ENCODE measurements at regions not wholly inside any gene's neighbourhood (a gene's known extent, or its start where the extent isn't known, plus 50 kb on each side); places are given as distances from the start of the nearest gene placed in this dataset.

GRCh38 chr11:69388210-69388609, 93.3 kb upstream of the LINC01488 start:
- no peaks in the 10 kb centered on the region for H3K27me3 ChIP-seq (ENCODE audit: control insufficient read depth, insufficient read depth, low read length, poor library complexity, severe bottlenecking)
- Mint-ChIP-seq H3K36me3 (ENCODE audit: low read depth) (peaks cover 3% of the 10 kb centered on the region), H3K4me3 (no peak overlapping the region), H3K27ac (no peak overlapping the region), H3K4me1 (no peaks in the 10 kb centered on the region), H3K27me3 (ENCODE audit: insufficient read depth) (no peaks in the 10 kb centered on the region), H3K9me3 (peaks cover 30% of the 10 kb centered on the region)
- H3K4me1 ChIP-seq (ENCODE audit: control insufficient read depth, insufficient read depth, low read length) = peaks cover 3% of the 10 kb centered on the region
- H3K27ac ChIP-seq (ENCODE audit: low read depth, low read length) = no peak overlapping the region
- H3K9me3 ChIP-seq (ENCODE audit: control insufficient read depth, low read length) = peaks cover 21% of the 10 kb centered on the region
- no peaks in the 10 kb centered on the region for H3K36me3 ChIP-seq (ENCODE audit: control insufficient read depth, insufficient read depth, low read length)
- no peak for DNase-seq
- no peak overlapping the region for H3K9ac ChIP-seq (ENCODE audit: extremely low read depth, low read length, poor library complexity, severe bottlenecking)
- H3K4me3 ChIP-seq (ENCODE audit: low read length) = no peak overlapping the region
- no peak for TF ChIP-seq CTCF (conservative IDR thresholded peaks at IDR 0.05)

- Histone ChIP-seq H3K36me3 (ENCODE audit: control insufficient read depth, insufficient read depth, low read length) (no peaks in the 10 kb centered on the region), H3K9ac (ENCODE audit: extremely low read depth, low read length, poor library complexity, severe bottlenecking) (no peak overlapping the region), H3K9me3 (ENCODE audit: control insufficient read depth, low read length) (peaks cover 21% of the 10 kb centered on the region), H3K27me3 (ENCODE audit: control insufficient read depth, insufficient read depth, low read length, poor library complexity, severe bottlenecking) (no peaks in the 10 kb centered on the region), H3K27ac (ENCODE audit: low read depth, low read length) (no peak overlapping the region), H3K4me3 (ENCODE audit: low read length) (no peak overlapping the region), H3K4me1 (ENCODE audit: control insufficient read depth, insufficient read depth, low read length) (peaks cover 3% of the 10 kb centered on the region)
- Mint-ChIP-seq H3K27ac (no peak overlapping the region), H3K9me3 (peaks cover 30% of the 10 kb centered on the region), H3K4me3 (no peak overlapping the region), H3K27me3 (ENCODE audit: insufficient read depth) (no peaks in the 10 kb centered on the region), H3K36me3 (ENCODE audit: low read depth) (peaks cover 3% of the 10 kb centered on the region), H3K4me1 (no peaks in the 10 kb centered on the region)
- no peak for TF ChIP-seq CTCF (conservative IDR thresholded peaks at IDR 0.05)
- WGBS, 2 experiments (ENCODE audit: insufficient coverage in 1 of 2, insufficient read length in 1 of 2) = 0% methylated on average over 1 of the region's 2 CpGs; no CpG with 5 or more reads in 1 of the 2 experiments
- no peak for DNase-seq
Observed at GRCh38 chr11:69388661-69389060, 92.8 kb upstream of the LINC01488 start.

GRCh38 chr11:69390561-69390960, 90.9 kb upstream of the LINC01488 start:
- Histone ChIP-seq H3K4me3 (ENCODE audit: low read length) (no peak overlapping the region), H3K9me3 (ENCODE audit: control insufficient read depth, low read length) (peaks cover 21% of the 10 kb centered on the region), H3K9ac (ENCODE audit: extremely low read depth, low read length, poor library complexity, severe bottlenecking) (no peak overlapping the region), H3K27ac (ENCODE audit: low read depth, low read length) (no peak overlapping the region), H3K36me3 (ENCODE audit: control insufficient read depth, insufficient read depth, low read length) (no peaks in the 10 kb centered on the region), H3K27me3 (ENCODE audit: control insufficient read depth, insufficient read depth, low read length, poor library complexity, severe bottlenecking) (no peaks in the 10 kb centered on the region), H3K4me1 (ENCODE audit: control insufficient read depth, insufficient read depth, low read length) (peaks cover 3% of the 10 kb centered on the region)
- peaks cover 30% of the 10 kb centered on the region for H3K9me3 Mint-ChIP-seq
- WGBS, 2 experiments (ENCODE audit: insufficient coverage in 1 of 2, insufficient read length in 1 of 2) = 80% methylated on average over 8 of the region's 8 CpGs; no CpG with 5 or more reads in 1 of the 2 experiments
- no peaks in the 10 kb centered on the region for H3K4me1 Mint-ChIP-seq
- H3K4me3 Mint-ChIP-seq = no peak overlapping the region
- peaks cover 3% of the 10 kb centered on the region for H3K36me3 Mint-ChIP-seq (ENCODE audit: low read depth)
- no peaks in the 10 kb centered on the region for H3K27me3 Mint-ChIP-seq (ENCODE audit: insufficient read depth)
- TF ChIP-seq CTCF (conservative IDR thresholded peaks at IDR 0.05) = no peak
- no peak overlapping the region for H3K27ac Mint-ChIP-seq
- no peak for DNase-seq

Data from endodermal cell (in vitro differentiated cells).